ENCODE measurements at regions not wholly inside any gene's neighbourhood (a gene's known extent, or its start where the extent isn't known, plus 50 kb on each side); places are given as distances from the start of the nearest gene placed in this dataset.

GRCh38 chr10:22848509-22848908 is 79.3 kb upstream of the ARMC3 start:
- TF ChIP-seq EP300 (IDR thresholded peaks at IDR 0.05; ENCODE audit: borderline replicate concordance) (no peak), TAF1 (IDR thresholded peaks at IDR 0.05; ENCODE audit: low read depth) (no peak), EGR1 (IDR thresholded peaks at IDR 0.05) (no peak), MAX (IDR thresholded peaks at IDR 0.05) (no peak), ZBTB7A (IDR thresholded peaks at IDR 0.05; ENCODE audit: low read depth) (no peak), REST (IDR thresholded peaks at IDR 0.05; ENCODE audit: low read depth) (no peak), USF1 (IDR thresholded peaks at IDR 0.05) (no peak), YY1 (IDR thresholded peaks at IDR 0.05; ENCODE audit: low read depth) (no peak), CEBPB (IDR thresholded peaks at IDR 0.05) (no peak), CREB1 (IDR thresholded peaks at IDR 0.05; ENCODE audit: low read depth) (no peak), FOXM1 (IDR thresholded peaks at IDR 0.05; ENCODE audit: borderline replicate concordance, low read depth) (no peak), NFIC (IDR thresholded peaks at IDR 0.05) (no peak), RAD21 (IDR thresholded peaks at IDR 0.05; ENCODE audit: low read depth) (no peak), TEAD4 (IDR thresholded peaks at IDR 0.05) (no peak)
